BJ (cell line): ENCODE measurements at regions not wholly inside any gene's neighbourhood (a gene's known extent, or its start where the extent isn't known, plus 50 kb on each side); places are given as distances from the start of the nearest gene placed in this dataset. TPM values are rescaled to one million over a fixed set of nuclear protein-coding genes. Genes with fewer than 3 reads are reported as not detected.

Experiments used
- small RNA-seq: library from RNA; depleted of rRNA; stranded (forward); fragments of <200 nt; gene quantifications from one replicate; pipeline ENCODE3, GENCODE V24; 2012; ENCODE audit warnings: low replicate concordance, low read depth; ENCODE audit not compliant: insufficient read length

Small RNAs in the stretch of these regions (small RNA-seq; reads per million reads assigned to genes)
- gene AC093813.1 (not detected), gene RF00019 (not detected)
